ENCODE measurements at regions not wholly inside any gene's neighbourhood (a gene's known extent, or its start where the extent isn't known, plus 50 kb on each side); places are given as distances from the start of the nearest gene placed in this dataset.
"Not testable (repeated sequence)": the region's sequence is repeated elsewhere in the genome, so short reads cannot be mapped to it uniquely, and the experiment has no call there.

GRCh38 chr9:134544388-134545214, 97.0 kb upstream of the COL5A1 start:
- DNase-seq (ENCODE audit: low read depth in 4 of 4, low spot score in 3 of 4) = no peak

GRCh38 chr9:134545215-134545542, 96.4 kb upstream of the COL5A1 start:
- no peak for DNase-seq (ENCODE audit: low read depth in 4 of 4, low spot score in 3 of 4)

- DNase-seq (ENCODE audit: low read depth in 4 of 4, low spot score in 3 of 4) = no peak
Measured at GRCh38 chr9:134545543-134546245, 95.9 kb upstream of the COL5A1 start.

GRCh38 chr9:134546246-134546731, 95.3 kb upstream of the COL5A1 start:
- DNase-seq (ENCODE audit: low read depth in 4 of 4, low spot score in 3 of 4) = no peak

- no peak for DNase-seq (ENCODE audit: low read depth in 4 of 4, low spot score in 3 of 4)
Measured at GRCh38 chr9:134546746-134547145, 94.9 kb upstream of the COL5A1 start.

GRCh38 chr9:134547161-134548100, 94.2 kb upstream of the COL5A1 start:
- DNase-seq (ENCODE audit: low read depth in 4 of 4, low spot score in 3 of 4) = no peak

GRCh38 chr9:134548185-134548584, 93.4 kb upstream of the COL5A1 start:
- no peak for DNase-seq (ENCODE audit: low read depth in 4 of 4, low spot score in 3 of 4)

- no peak for DNase-seq (ENCODE audit: low read depth in 4 of 4, low spot score in 3 of 4)
Measured at GRCh38 chr9:134548618-134549017, 93.0 kb upstream of the COL5A1 start.

GRCh38 chr9:134549336-134549735, 92.3 kb upstream of the COL5A1 start:
- no peak for DNase-seq (ENCODE audit: low read depth in 4 of 4, low spot score in 3 of 4)

GRCh38 chr9:134550081-134550480, 91.5 kb upstream of the COL5A1 start:
- not testable (repeated sequence) for DNase-seq (ENCODE audit: low read depth in 4 of 4, low spot score in 3 of 4)

GRCh38 chr9:134550584-134550983, 91.0 kb upstream of the COL5A1 start:
- DNase-seq (ENCODE audit: low read depth in 4 of 4, low spot score in 3 of 4) = no peak

- DNase-seq (ENCODE audit: low read depth in 4 of 4, low spot score in 3 of 4) = no peak
Measured at GRCh38 chr9:134551176-134551575, 90.4 kb upstream of the COL5A1 start.

GRCh38 chr9:134551644-134552348, 89.8 kb upstream of the COL5A1 start:
- DNase-seq (ENCODE audit: low read depth in 4 of 4, low spot score in 3 of 4) = no peak

- no peak for DNase-seq (ENCODE audit: low read depth in 4 of 4, low spot score in 3 of 4)
Measured at GRCh38 chr9:134552349-134552990, 89.1 kb upstream of the COL5A1 start.

GRCh38 chr9:134553061-134553891, 88.3 kb upstream of the COL5A1 start:
- no peak for DNase-seq (ENCODE audit: low read depth in 4 of 4, low spot score in 3 of 4)

GRCh38 chr9:134553996-134554372, 87.6 kb upstream of the COL5A1 start:
- no peak for DNase-seq (ENCODE audit: low read depth in 4 of 4, low spot score in 3 of 4)

- no peak for DNase-seq (ENCODE audit: low read depth in 4 of 4, low spot score in 3 of 4)
Measured at GRCh38 chr9:134554373-134555093, 87.1 kb upstream of the COL5A1 start.

GRCh38 chr9:134555094-134555650, 86.4 kb upstream of the COL5A1 start:
- DNase-seq (ENCODE audit: low read depth in 4 of 4, low spot score in 3 of 4) = no peak
